ENCODE measurements at regions not wholly inside any gene's neighbourhood (a gene's known extent, or its start where the extent isn't known, plus 50 kb on each side); places are given as distances from the start of the nearest gene placed in this dataset.

GRCh38 chr1:65066419-65066765, 81.6 kb upstream of the AK4 start:
- peaks cover 38% of the 10 kb centered on the region for H3K4me1 Mint-ChIP-seq (ENCODE audit: low read depth)
- H3K27ac Mint-ChIP-seq (ENCODE audit: unreplicated experiment), result peak overlapping the region; percentile 74
- DNase-seq (ENCODE audit: low spot score), result no peak
- H3K36me3 Mint-ChIP-seq (ENCODE audit: low read depth), result no peaks in the 10 kb centered on the region
- H3K27me3 Mint-ChIP-seq (ENCODE audit: low read depth), result peaks cover 4% of the 10 kb centered on the region
- H3K9me3 Mint-ChIP-seq (ENCODE audit: low read depth), result no peaks in the 10 kb centered on the region
- TF ChIP-seq CTCF (IDR thresholded peaks at IDR 0.05), result no peak
- peak overlapping the region; percentile 80 for H3K4me3 Mint-ChIP-seq (ENCODE audit: unreplicated experiment)

- H3K27ac Mint-ChIP-seq (ENCODE audit: unreplicated experiment), result peak overlapping the region; percentile 74
- no peaks in the 10 kb centered on the region for H3K9me3 Mint-ChIP-seq (ENCODE audit: low read depth)
- H3K36me3 Mint-ChIP-seq (ENCODE audit: low read depth), result no peaks in the 10 kb centered on the region
- peaks cover 38% of the 10 kb centered on the region for H3K4me1 Mint-ChIP-seq (ENCODE audit: low read depth)
- H3K27me3 Mint-ChIP-seq (ENCODE audit: low read depth), result peaks cover 4% of the 10 kb centered on the region
- H3K4me3 Mint-ChIP-seq (ENCODE audit: unreplicated experiment), result peak overlapping the region; percentile 80
- DNase-seq (ENCODE audit: low spot score), result peak; percentile 87
- TF ChIP-seq CTCF (IDR thresholded peaks at IDR 0.05), result no peak
Measured at GRCh38 chr1:65066766-65067490, 81.1 kb upstream of the AK4 start.

- Mint-ChIP-seq H3K9me3 (ENCODE audit: low read depth) (no peaks in the 10 kb centered on the region), H3K36me3 (ENCODE audit: low read depth) (no peaks in the 10 kb centered on the region), H3K27me3 (ENCODE audit: low read depth) (peaks cover 4% of the 10 kb centered on the region), H3K4me1 (ENCODE audit: low read depth) (peaks cover 38% of the 10 kb centered on the region), H3K4me3 (ENCODE audit: unreplicated experiment) (peak overlapping the region; percentile 81), H3K27ac (ENCODE audit: unreplicated experiment) (peak overlapping the region; percentile 91)
- no peak for TF ChIP-seq CTCF (IDR thresholded peaks at IDR 0.05)
- peak; percentile 91 for DNase-seq (ENCODE audit: low spot score)
Measured at GRCh38 chr1:65067491-65068201, 80.4 kb upstream of the AK4 start.

GRCh38 chr1:65068202-65069010, 79.6 kb upstream of the AK4 start:
- DNase-seq (ENCODE audit: low spot score), result no peak
- H3K4me3 Mint-ChIP-seq (ENCODE audit: unreplicated experiment), result peak overlapping the region; percentile 81
- peak overlapping the region; percentile 91 for H3K27ac Mint-ChIP-seq (ENCODE audit: unreplicated experiment)
- H3K4me1 Mint-ChIP-seq (ENCODE audit: low read depth), result peaks cover 38% of the 10 kb centered on the region
- H3K27me3 Mint-ChIP-seq (ENCODE audit: low read depth), result peaks cover 9% of the 10 kb centered on the region
- no peaks in the 10 kb centered on the region for H3K36me3 Mint-ChIP-seq (ENCODE audit: low read depth)
- peak; percentile 21 for TF ChIP-seq CTCF (IDR thresholded peaks at IDR 0.05)
- no peaks in the 10 kb centered on the region for H3K9me3 Mint-ChIP-seq (ENCODE audit: low read depth)

- TF ChIP-seq CTCF (IDR thresholded peaks at IDR 0.05), result no peak
- peaks cover 38% of the 10 kb centered on the region for H3K4me1 Mint-ChIP-seq (ENCODE audit: low read depth)
- peaks cover 9% of the 10 kb centered on the region for H3K27me3 Mint-ChIP-seq (ENCODE audit: low read depth)
- no peak overlapping the region for H3K27ac Mint-ChIP-seq (ENCODE audit: unreplicated experiment)
- H3K4me3 Mint-ChIP-seq (ENCODE audit: unreplicated experiment), result no peak overlapping the region
- no peak for DNase-seq (ENCODE audit: low spot score)
- H3K36me3 Mint-ChIP-seq (ENCODE audit: low read depth), result no peaks in the 10 kb centered on the region
- no peaks in the 10 kb centered on the region for H3K9me3 Mint-ChIP-seq (ENCODE audit: low read depth)
Measured at GRCh38 chr1:65069011-65069565, 78.9 kb upstream of the AK4 start.
